K562 (cell line): ENCODE measurements at regions not wholly inside any gene's neighbourhood (a gene's known extent, or its start where the extent isn't known, plus 50 kb on each side); places are given as distances from the start of the nearest gene placed in this dataset.

Experiments used
- ETV1 ChIP-seq: fragments of 450-650 bp; conservative IDR thresholded peaks from 2 replicates; pipeline ENCODE4 v1.6.1; 2016; ENCODE audit warnings: missing genetic modification characterization, control low read depth, low read depth, missing compliant biosample characterization
- TF ChIP-seq, protein P1 (sequence below): fragments of 450-650 bp; IDR thresholded peaks from 2 replicates; pipeline ENCODE4 v1.6.1; 2016; ENCODE audit warnings: mild to moderate bottlenecking, moderate library complexity

- TF ChIP-seq, protein P1, sequence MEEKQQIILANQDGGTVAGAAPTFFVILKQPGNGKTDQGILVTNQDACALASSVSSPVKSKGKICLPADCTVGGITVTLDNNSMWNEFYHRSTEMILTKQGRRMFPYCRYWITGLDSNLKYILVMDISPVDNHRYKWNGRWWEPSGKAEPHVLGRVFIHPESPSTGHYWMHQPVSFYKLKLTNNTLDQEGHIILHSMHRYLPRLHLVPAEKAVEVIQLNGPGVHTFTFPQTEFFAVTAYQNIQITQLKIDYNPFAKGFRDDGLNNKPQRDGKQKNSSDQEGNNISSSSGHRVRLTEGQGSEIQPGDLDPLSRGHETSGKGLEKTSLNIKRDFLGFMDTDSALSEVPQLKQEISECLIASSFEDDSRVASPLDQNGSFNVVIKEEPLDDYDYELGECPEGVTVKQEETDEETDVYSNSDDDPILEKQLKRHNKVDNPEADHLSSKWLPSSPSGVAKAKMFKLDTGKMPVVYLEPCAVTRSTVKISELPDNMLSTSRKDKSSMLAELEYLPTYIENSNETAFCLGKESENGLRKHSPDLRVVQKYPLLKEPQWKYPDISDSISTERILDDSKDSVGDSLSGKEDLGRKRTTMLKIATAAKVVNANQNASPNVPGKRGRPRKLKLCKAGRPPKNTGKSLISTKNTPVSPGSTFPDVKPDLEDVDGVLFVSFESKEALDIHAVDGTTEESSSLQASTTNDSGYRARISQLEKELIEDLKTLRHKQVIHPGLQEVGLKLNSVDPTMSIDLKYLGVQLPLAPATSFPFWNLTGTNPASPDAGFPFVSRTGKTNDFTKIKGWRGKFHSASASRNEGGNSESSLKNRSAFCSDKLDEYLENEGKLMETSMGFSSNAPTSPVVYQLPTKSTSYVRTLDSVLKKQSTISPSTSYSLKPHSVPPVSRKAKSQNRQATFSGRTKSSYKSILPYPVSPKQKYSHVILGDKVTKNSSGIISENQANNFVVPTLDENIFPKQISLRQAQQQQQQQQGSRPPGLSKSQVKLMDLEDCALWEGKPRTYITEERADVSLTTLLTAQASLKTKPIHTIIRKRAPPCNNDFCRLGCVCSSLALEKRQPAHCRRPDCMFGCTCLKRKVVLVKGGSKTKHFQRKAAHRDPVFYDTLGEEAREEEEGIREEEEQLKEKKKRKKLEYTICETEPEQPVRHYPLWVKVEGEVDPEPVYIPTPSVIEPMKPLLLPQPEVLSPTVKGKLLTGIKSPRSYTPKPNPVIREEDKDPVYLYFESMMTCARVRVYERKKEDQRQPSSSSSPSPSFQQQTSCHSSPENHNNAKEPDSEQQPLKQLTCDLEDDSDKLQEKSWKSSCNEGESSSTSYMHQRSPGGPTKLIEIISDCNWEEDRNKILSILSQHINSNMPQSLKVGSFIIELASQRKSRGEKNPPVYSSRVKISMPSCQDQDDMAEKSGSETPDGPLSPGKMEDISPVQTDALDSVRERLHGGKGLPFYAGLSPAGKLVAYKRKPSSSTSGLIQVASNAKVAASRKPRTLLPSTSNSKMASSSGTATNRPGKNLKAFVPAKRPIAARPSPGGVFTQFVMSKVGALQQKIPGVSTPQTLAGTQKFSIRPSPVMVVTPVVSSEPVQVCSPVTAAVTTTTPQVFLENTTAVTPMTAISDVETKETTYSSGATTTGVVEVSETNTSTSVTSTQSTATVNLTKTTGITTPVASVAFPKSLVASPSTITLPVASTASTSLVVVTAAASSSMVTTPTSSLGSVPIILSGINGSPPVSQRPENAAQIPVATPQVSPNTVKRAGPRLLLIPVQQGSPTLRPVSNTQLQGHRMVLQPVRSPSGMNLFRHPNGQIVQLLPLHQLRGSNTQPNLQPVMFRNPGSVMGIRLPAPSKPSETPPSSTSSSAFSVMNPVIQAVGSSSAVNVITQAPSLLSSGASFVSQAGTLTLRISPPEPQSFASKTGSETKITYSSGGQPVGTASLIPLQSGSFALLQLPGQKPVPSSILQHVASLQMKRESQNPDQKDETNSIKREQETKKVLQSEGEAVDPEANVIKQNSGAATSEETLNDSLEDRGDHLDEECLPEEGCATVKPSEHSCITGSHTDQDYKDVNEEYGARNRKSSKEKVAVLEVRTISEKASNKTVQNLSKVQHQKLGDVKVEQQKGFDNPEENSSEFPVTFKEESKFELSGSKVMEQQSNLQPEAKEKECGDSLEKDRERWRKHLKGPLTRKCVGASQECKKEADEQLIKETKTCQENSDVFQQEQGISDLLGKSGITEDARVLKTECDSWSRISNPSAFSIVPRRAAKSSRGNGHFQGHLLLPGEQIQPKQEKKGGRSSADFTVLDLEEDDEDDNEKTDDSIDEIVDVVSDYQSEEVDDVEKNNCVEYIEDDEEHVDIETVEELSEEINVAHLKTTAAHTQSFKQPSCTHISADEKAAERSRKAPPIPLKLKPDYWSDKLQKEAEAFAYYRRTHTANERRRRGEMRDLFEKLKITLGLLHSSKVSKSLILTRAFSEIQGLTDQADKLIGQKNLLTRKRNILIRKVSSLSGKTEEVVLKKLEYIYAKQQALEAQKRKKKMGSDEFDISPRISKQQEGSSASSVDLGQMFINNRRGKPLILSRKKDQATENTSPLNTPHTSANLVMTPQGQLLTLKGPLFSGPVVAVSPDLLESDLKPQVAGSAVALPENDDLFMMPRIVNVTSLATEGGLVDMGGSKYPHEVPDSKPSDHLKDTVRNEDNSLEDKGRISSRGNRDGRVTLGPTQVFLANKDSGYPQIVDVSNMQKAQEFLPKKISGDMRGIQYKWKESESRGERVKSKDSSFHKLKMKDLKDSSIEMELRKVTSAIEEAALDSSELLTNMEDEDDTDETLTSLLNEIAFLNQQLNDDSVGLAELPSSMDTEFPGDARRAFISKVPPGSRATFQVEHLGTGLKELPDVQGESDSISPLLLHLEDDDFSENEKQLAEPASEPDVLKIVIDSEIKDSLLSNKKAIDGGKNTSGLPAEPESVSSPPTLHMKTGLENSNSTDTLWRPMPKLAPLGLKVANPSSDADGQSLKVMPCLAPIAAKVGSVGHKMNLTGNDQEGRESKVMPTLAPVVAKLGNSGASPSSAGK: no peak
- TF ChIP-seq ETV1 (tag): no peak
Measured at GRCh38 chr9:8168916-8169438, 369.4 kb upstream of the DMAC1 start (continued).
